Activated T-cell treated with anti-CD3 and anti-CD28 coated beads, Interleukin-2, amount 50 U/mL, for 24 hours (primary cell): ENCODE measurements at regions not wholly inside any gene's neighbourhood (a gene's known extent, or its start where the extent isn't known, plus 50 kb on each side); places are given as distances from the start of the nearest gene placed in this dataset.

Experiments used
- DNase-seq: peaks from one replicate; pipeline ENCODE4 v3.0.0-alpha.2; 2020
- H3K27ac Mint-ChIP-seq: 2 replicates; pipeline ENCODE4 v1.8.0; 2020; ENCODE audit warnings: mild to moderate bottlenecking, mixed read lengths
- H3K27me3 Mint-ChIP-seq: 2 replicates; pipeline ENCODE4 v1.8.0; 2020; ENCODE audit warnings: mixed read lengths
- H3K36me3 Mint-ChIP-seq: 2 replicates; pipeline ENCODE4 v1.8.0; 2020; ENCODE audit warnings: low read depth, mixed read lengths
- H3K4me1 Mint-ChIP-seq: 2 replicates; pipeline ENCODE4 v1.8.0; 2020; ENCODE audit warnings: low read depth, mixed read lengths
- H3K4me3 Mint-ChIP-seq: 2 replicates; pipeline ENCODE4 v1.8.0; 2020; ENCODE audit warnings: mild to moderate bottlenecking, moderate library complexity, mixed read lengths
- H3K9me3 Mint-ChIP-seq: 2 replicates; pipeline ENCODE4 v1.8.0; 2020; ENCODE audit warnings: mixed read lengths

- DNase-seq = no peak
- Mint-ChIP-seq H3K9me3 (peaks cover 4% of the 10 kb centered on the region), H3K4me1 (no peaks in the 10 kb centered on the region), H3K27ac (no peak overlapping the region), H3K27me3 (no peaks in the 10 kb centered on the region), H3K36me3 (no peaks in the 10 kb centered on the region), H3K4me3 (no peak overlapping the region)
Measured at GRCh38 chr3:22496641-22497040, 706.5 kb upstream of the UBE2E2 start.

GRCh38 chr3:22506871-22507270 is 696.3 kb upstream of the UBE2E2 start:
- H3K9me3 Mint-ChIP-seq = no peaks in the 10 kb centered on the region
- no peak overlapping the region for H3K27ac Mint-ChIP-seq
- no peak overlapping the region for H3K4me3 Mint-ChIP-seq
- no peaks in the 10 kb centered on the region for H3K27me3 Mint-ChIP-seq
- H3K4me1 Mint-ChIP-seq = no peaks in the 10 kb centered on the region
- no peaks in the 10 kb centered on the region for H3K36me3 Mint-ChIP-seq
- no peak for DNase-seq

- H3K27me3 Mint-ChIP-seq = no peaks in the 10 kb centered on the region
- H3K4me3 Mint-ChIP-seq = no peak overlapping the region
- no peak overlapping the region for H3K27ac Mint-ChIP-seq
- H3K4me1 Mint-ChIP-seq = no peaks in the 10 kb centered on the region
- H3K36me3 Mint-ChIP-seq = no peaks in the 10 kb centered on the region
- H3K9me3 Mint-ChIP-seq = no peaks in the 10 kb centered on the region
- no peak for DNase-seq
Measured at GRCh38 chr3:22507709-22508108, 695.4 kb upstream of the UBE2E2 start.

GRCh38 chr3:22523925-22524324 is 679.2 kb upstream of the UBE2E2 start:
- Mint-ChIP-seq H3K27me3 (no peaks in the 10 kb centered on the region), H3K9me3 (peaks cover 22% of the 10 kb centered on the region), H3K27ac (no peak overlapping the region), H3K4me3 (no peak overlapping the region), H3K36me3 (no peaks in the 10 kb centered on the region), H3K4me1 (no peaks in the 10 kb centered on the region)
- no peak for DNase-seq

- no peak for DNase-seq
- Mint-ChIP-seq H3K27ac (no peak overlapping the region), H3K4me1 (no peaks in the 10 kb centered on the region), H3K27me3 (no peaks in the 10 kb centered on the region), H3K4me3 (no peak overlapping the region), H3K36me3 (no peaks in the 10 kb centered on the region), H3K9me3 (peaks cover 26% of the 10 kb centered on the region)
Measured at GRCh38 chr3:22526266-22526837, 676.8 kb upstream of the UBE2E2 start.

- DNase-seq = no peak
- H3K36me3 Mint-ChIP-seq = no peaks in the 10 kb centered on the region
- H3K4me1 Mint-ChIP-seq = no peaks in the 10 kb centered on the region
- H3K9me3 Mint-ChIP-seq = peaks cover 7% of the 10 kb centered on the region
- H3K27ac Mint-ChIP-seq = no peak overlapping the region
- H3K27me3 Mint-ChIP-seq = no peaks in the 10 kb centered on the region
- no peak overlapping the region for H3K4me3 Mint-ChIP-seq
Measured at GRCh38 chr3:22536541-22536940, 666.6 kb upstream of the UBE2E2 start.

GRCh38 chr3:22537560-22537959 is 665.6 kb upstream of the UBE2E2 start:
- no peak for DNase-seq
- Mint-ChIP-seq H3K9me3 (peaks cover 11% of the 10 kb centered on the region), H3K27ac (no peak overlapping the region), H3K4me3 (no peak overlapping the region), H3K36me3 (no peaks in the 10 kb centered on the region), H3K27me3 (no peaks in the 10 kb centered on the region), H3K4me1 (no peaks in the 10 kb centered on the region)

- DNase-seq = no peak
- Mint-ChIP-seq H3K4me1 (no peaks in the 10 kb centered on the region), H3K9me3 (peaks cover 6% of the 10 kb centered on the region), H3K27ac (no peak overlapping the region), H3K27me3 (no peaks in the 10 kb centered on the region), H3K4me3 (no peak overlapping the region), H3K36me3 (no peaks in the 10 kb centered on the region)
Measured at GRCh38 chr3:22542311-22542710, 660.8 kb upstream of the UBE2E2 start.

GRCh38 chr3:22555753-22556435 is 647.2 kb upstream of the UBE2E2 start:
- DNase-seq = no peak
- Mint-ChIP-seq H3K4me1 (no peaks in the 10 kb centered on the region), H3K27ac (no peak overlapping the region), H3K4me3 (no peak overlapping the region), H3K36me3 (no peaks in the 10 kb centered on the region), H3K27me3 (no peaks in the 10 kb centered on the region), H3K9me3 (peaks cover 2% of the 10 kb centered on the region)

- no peaks in the 10 kb centered on the region for H3K9me3 Mint-ChIP-seq
- H3K27me3 Mint-ChIP-seq = no peaks in the 10 kb centered on the region
- H3K36me3 Mint-ChIP-seq = no peaks in the 10 kb centered on the region
- H3K27ac Mint-ChIP-seq = no peak overlapping the region
- no peak for DNase-seq
- H3K4me3 Mint-ChIP-seq = no peak overlapping the region
- H3K4me1 Mint-ChIP-seq = no peaks in the 10 kb centered on the region
Measured at GRCh38 chr3:22565393-22565792, 637.7 kb upstream of the UBE2E2 start.

GRCh38 chr3:22568285-22568684 is 634.8 kb upstream of the UBE2E2 start:
- no peaks in the 10 kb centered on the region for H3K27me3 Mint-ChIP-seq
- H3K4me1 Mint-ChIP-seq = no peaks in the 10 kb centered on the region
- H3K4me3 Mint-ChIP-seq = no peak overlapping the region
- DNase-seq = no peak
- H3K9me3 Mint-ChIP-seq = no peaks in the 10 kb centered on the region
- no peak overlapping the region for H3K27ac Mint-ChIP-seq
- no peaks in the 10 kb centered on the region for H3K36me3 Mint-ChIP-seq

- Mint-ChIP-seq H3K27ac (no peak overlapping the region), H3K36me3 (no peaks in the 10 kb centered on the region), H3K4me1 (no peaks in the 10 kb centered on the region), H3K4me3 (no peak overlapping the region), H3K27me3 (no peaks in the 10 kb centered on the region), H3K9me3 (no peaks in the 10 kb centered on the region)
- no peak for DNase-seq
Measured at GRCh38 chr3:22569570-22569969, 633.6 kb upstream of the UBE2E2 start.

- Mint-ChIP-seq H3K4me3 (no peak overlapping the region), H3K4me1 (no peaks in the 10 kb centered on the region), H3K27ac (no peak overlapping the region), H3K9me3 (peaks cover 5% of the 10 kb centered on the region), H3K36me3 (no peaks in the 10 kb centered on the region), H3K27me3 (no peaks in the 10 kb centered on the region)
- DNase-seq = no peak
Measured at GRCh38 chr3:22581007-22581406, 622.1 kb upstream of the UBE2E2 start.

- no peak for DNase-seq
- no peak overlapping the region for H3K4me3 Mint-ChIP-seq
- no peaks in the 10 kb centered on the region for H3K27me3 Mint-ChIP-seq
- H3K27ac Mint-ChIP-seq = no peak overlapping the region
- H3K9me3 Mint-ChIP-seq = peaks cover 5% of the 10 kb centered on the region
- no peaks in the 10 kb centered on the region for H3K4me1 Mint-ChIP-seq
- no peaks in the 10 kb centered on the region for H3K36me3 Mint-ChIP-seq
Measured at GRCh38 chr3:22582266-22582665, 620.9 kb upstream of the UBE2E2 start.

- no peaks in the 10 kb centered on the region for H3K27me3 Mint-ChIP-seq
- no peaks in the 10 kb centered on the region for H3K36me3 Mint-ChIP-seq
- no peak overlapping the region for H3K27ac Mint-ChIP-seq
- H3K4me1 Mint-ChIP-seq = no peaks in the 10 kb centered on the region
- no peak for DNase-seq
- peaks cover 3% of the 10 kb centered on the region for H3K9me3 Mint-ChIP-seq
- no peak overlapping the region for H3K4me3 Mint-ChIP-seq
Measured at GRCh38 chr3:22585504-22585903, 617.6 kb upstream of the UBE2E2 start.

- H3K27ac Mint-ChIP-seq = no peak overlapping the region
- no peak overlapping the region for H3K4me3 Mint-ChIP-seq
- DNase-seq = no peak
- H3K36me3 Mint-ChIP-seq = no peaks in the 10 kb centered on the region
- no peaks in the 10 kb centered on the region for H3K4me1 Mint-ChIP-seq
- no peaks in the 10 kb centered on the region for H3K27me3 Mint-ChIP-seq
- peaks cover 3% of the 10 kb centered on the region for H3K9me3 Mint-ChIP-seq
Measured at GRCh38 chr3:22585911-22586310, 617.2 kb upstream of the UBE2E2 start.
